ENCODE measurements at regions not wholly inside any gene's neighbourhood (a gene's known extent, or its start where the extent isn't known, plus 50 kb on each side); places are given as distances from the start of the nearest gene placed in this dataset.
"Not testable (repeated sequence)": the region's sequence is repeated elsewhere in the genome, so short reads cannot be mapped to it uniquely, and the experiment has no call there.

- no peak for TF ChIP-seq CTCF (conservative IDR thresholded peaks at IDR 0.05)
- TF ChIP-seq ZFX (IDR thresholded peaks at IDR 0.05): no peak
Measured at GRCh38 chr6:27593200-27593818, 120.4 kb upstream of the ZNF184 start.

GRCh38 chr6:27592481-27593199 is 119.7 kb upstream of the ZNF184 start:
- H3K27ac ChIP-seq: no peak overlapping the region
- TF ChIP-seq ZFX (IDR thresholded peaks at IDR 0.05): no peak
- TF ChIP-seq CTCF (conservative IDR thresholded peaks at IDR 0.05): no peak

More at GRCh38 chr6:27593200-27593818, 120.4 kb upstream of the ZNF184 start:
- no peak overlapping the region for H3K27ac ChIP-seq

GRCh38 chr6:27591699-27592480 is 119.0 kb upstream of the ZNF184 start:
- no peak for TF ChIP-seq CTCF (conservative IDR thresholded peaks at IDR 0.05)
- TF ChIP-seq ZFX (IDR thresholded peaks at IDR 0.05): no peak

GRCh38 chr6:27585316-27585715 is 112.4 kb upstream of the ZNF184 start:
- H3K27ac ChIP-seq: not testable (repeated sequence)

More at GRCh38 chr6:27591699-27592480, 119.0 kb upstream of the ZNF184 start:
- no peak overlapping the region for H3K27ac ChIP-seq

GRCh38 chr6:27584326-27584725 is 111.4 kb upstream of the ZNF184 start:
- TF ChIP-seq CTCF (conservative IDR thresholded peaks at IDR 0.05) (no peak), ZFX (IDR thresholded peaks at IDR 0.05) (no peak)
- H3K27ac ChIP-seq: no peak overlapping the region

GRCh38 chr6:27582928-27583725 is 110.2 kb upstream of the ZNF184 start:
- no peak overlapping the region for H3K27ac ChIP-seq
- no peak for TF ChIP-seq ZFX (IDR thresholded peaks at IDR 0.05)
- no peak for TF ChIP-seq CTCF (conservative IDR thresholded peaks at IDR 0.05)

GRCh38 chr6:27579973-27580372 is 107.1 kb upstream of the ZNF184 start:
- no peak overlapping the region for H3K27ac ChIP-seq
- TF ChIP-seq ZFX (IDR thresholded peaks at IDR 0.05): no peak
- no peak for TF ChIP-seq CTCF (conservative IDR thresholded peaks at IDR 0.05)
